T-cell (primary cell): ENCODE measurements at regions not wholly inside any gene's neighbourhood (a gene's known extent, or its start where the extent isn't known, plus 50 kb on each side); places are given as distances from the start of the nearest gene placed in this dataset.

Experiments
- ATAC-seq, 4 experiments: fragments of 200-7000 bp in 3 of 4; fragments of 150-1000 bp in 1 of 4; cut with Tn5 transposase; replicated peaks in 1 of 4; 1 replicate in 3 of 4; 2 replicates in 1 of 4; pipeline ENCODE4 v1.10.0; 2021; ENCODE audit warnings: moderate library complexity in 3 of 4, mild to moderate bottlenecking in 2 of 4, moderate number of reproducible peaks in 1 of 4
- CTCF ChIA-PET, 2 donors: fragments of 300-600 bp; sonication (Branson Sonifier 250); formaldehyde crosslinking; loops; one replicate each; lab custom pipeline; 2022; ENCODE audit warnings: antibody characterized with exemption in 2 of 2; lab: Charles Lee
- POLR2A ChIA-PET, 2 donors: fragments of 300-600 bp; sonication (Branson Sonifier 250); formaldehyde crosslinking; loops; one replicate each; lab custom pipeline; 2022; ENCODE audit warnings: antibody characterized with exemption in 2 of 2; lab: Charles Lee
- DNase-seq, 35 experiments: peaks; one replicate each; pipeline versions ENCODE4 v3.0.0 to v3.0.0-alpha.2; 2013 to 2023
- H3K27ac ChIP-seq: one replicate; pipeline ENCODE4 v1.5.1; 2013; ENCODE audit warnings: low read length
- H3K27me3 ChIP-seq, 2 experiments: replicated peaks in 1 of 2; 1 replicate in 1 of 2; 2 replicates in 1 of 2; pipeline versions ENCODE4 v1.6.1 to v1.7.0; 2013; ENCODE audit warnings: low read length in 1 of 2, mixed read lengths in 1 of 2; ENCODE audit not compliant: control insufficient read depth in 2 of 2, insufficient read depth in 2 of 2; ENCODE audit errors: extremely low read depth in 1 of 2
- H3K36me3 ChIP-seq, 2 donors: 1 replicate in 1 of 2; 2 replicates in 1 of 2; pipeline versions ENCODE4 v1.6.1 to v1.7.0; 2013; ENCODE audit warnings: low read length in 1 of 2; ENCODE audit not compliant: control insufficient read depth in 2 of 2, insufficient read depth in 1 of 2; ENCODE audit errors: extremely low read depth in 1 of 2
- H3K4me1 ChIP-seq, 2 experiments: 1 replicate in 1 of 2; 2 replicates in 1 of 2; pipeline versions ENCODE4 v1.6.1 to v1.7.0; 2013; ENCODE audit warnings: low read length in 2 of 2, mixed read lengths in 1 of 2; ENCODE audit not compliant: insufficient read depth in 2 of 2, control insufficient read depth in 1 of 2; ENCODE audit errors: extremely low read depth in 1 of 2
- H3K4me3 ChIP-seq, 2 donors: 1 replicate in 1 of 2; 2 replicates in 1 of 2; pipeline versions ENCODE4 v1.5.1 to v1.7.0; 2013; ENCODE audit warnings: mild to moderate bottlenecking in 2 of 2, low read length in 1 of 2, moderate library complexity in 1 of 2; ENCODE audit not compliant: control insufficient read depth in 1 of 2; ENCODE audit errors: extremely low read depth in 1 of 2
- H3K9me3 ChIP-seq: 2 replicates; pipeline ENCODE4 v1.7.0; 2013
- H3K27ac Mint-ChIP-seq, 2 donors: one replicate each; pipeline ENCODE4 v1.8.0; 2020 to 2021; ENCODE audit warnings: mild to moderate bottlenecking in 2 of 2, mixed read lengths in 2 of 2
- H3K27me3 Mint-ChIP-seq, 2 donors: one replicate each; pipeline ENCODE4 v1.8.0; 2021 to 2022; ENCODE audit warnings: mixed read lengths in 2 of 2
- H3K36me3 Mint-ChIP-seq: one replicate; pipeline ENCODE4 v1.8.0; 2021; ENCODE audit warnings: mixed read lengths
- H3K4me1 Mint-ChIP-seq, 3 donors: one replicate each; pipeline ENCODE4 v1.8.0; 2020 to 2022; ENCODE audit warnings: mixed read lengths in 3 of 3, mild to moderate bottlenecking in 1 of 3
- H3K4me3 Mint-ChIP-seq, 3 donors: one replicate each; pipeline ENCODE4 v1.8.0; 2020 to 2022; ENCODE audit warnings: mild to moderate bottlenecking in 3 of 3, mixed read lengths in 3 of 3, moderate library complexity in 3 of 3
- H3K9me3 Mint-ChIP-seq, 3 donors: one replicate each; pipeline ENCODE4 v1.8.0; 2020 to 2022; ENCODE audit warnings: mixed read lengths in 3 of 3
- WGBS: methylation state at CpG from one replicate; pipeline ENCODE4 v1.1.5; 2013; ENCODE audit warnings: missing lambda C conversion rate; ENCODE audit not compliant: insufficient coverage; 5-methylcytosine and 5-hydroxymethylcytosine counted together

DNA sequence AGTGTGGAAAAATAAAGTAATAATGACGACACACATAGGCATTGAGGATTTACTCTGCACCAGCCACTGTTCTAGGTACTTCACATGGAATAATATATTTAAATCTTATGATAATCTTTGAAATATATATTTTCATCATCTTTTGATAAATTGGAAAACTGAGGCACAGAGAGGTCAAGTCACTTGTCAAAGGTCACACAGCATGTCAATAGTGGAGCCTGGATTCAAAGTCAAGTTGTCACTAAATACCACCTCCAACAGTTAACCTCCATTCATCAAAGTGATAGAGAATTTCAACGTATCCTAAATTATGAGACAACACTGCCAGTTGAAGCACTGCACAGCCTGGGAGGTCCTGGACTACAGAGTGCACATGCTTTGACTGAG lies 121.7 kb downstream of the IRX5 start:
- peaks cover 24 to 28% of the 10 kb centered on the region in 2 donors for H3K27me3 Mint-ChIP-seq
- no peaks in the 10 kb centered on the region for H3K36me3 Mint-ChIP-seq
- Histone ChIP-seq H3K9me3 (no peaks in the 10 kb centered on the region), H3K27me3 (peaks cover 9 to 30% of the 10 kb centered on the region in 2 experiments), H3K4me1 (no peaks in the 10 kb centered on the region), H3K27ac (no peak overlapping the region), H3K4me3 (no peak overlapping the region), H3K36me3 (no peaks in the 10 kb centered on the region)
- ChIA-PET CTCF (no interaction called here), POLR2A (no interaction called here)
- peaks cover 4 to 11% (median 8%) of the 10 kb centered on the region in 3 donors for H3K4me1 Mint-ChIP-seq
- DNase-seq (no peak), ATAC-seq (no peak)
- H3K27ac Mint-ChIP-seq, result no peak overlapping the region
- WGBS, result 82% methylated on average over 1 of the region's 2 CpGs
- peaks cover 0 to 2% (median 0%) of the 10 kb centered on the region in 3 donors for H3K9me3 Mint-ChIP-seq
- no peak overlapping the region for H3K4me3 Mint-ChIP-seq

DNA sequence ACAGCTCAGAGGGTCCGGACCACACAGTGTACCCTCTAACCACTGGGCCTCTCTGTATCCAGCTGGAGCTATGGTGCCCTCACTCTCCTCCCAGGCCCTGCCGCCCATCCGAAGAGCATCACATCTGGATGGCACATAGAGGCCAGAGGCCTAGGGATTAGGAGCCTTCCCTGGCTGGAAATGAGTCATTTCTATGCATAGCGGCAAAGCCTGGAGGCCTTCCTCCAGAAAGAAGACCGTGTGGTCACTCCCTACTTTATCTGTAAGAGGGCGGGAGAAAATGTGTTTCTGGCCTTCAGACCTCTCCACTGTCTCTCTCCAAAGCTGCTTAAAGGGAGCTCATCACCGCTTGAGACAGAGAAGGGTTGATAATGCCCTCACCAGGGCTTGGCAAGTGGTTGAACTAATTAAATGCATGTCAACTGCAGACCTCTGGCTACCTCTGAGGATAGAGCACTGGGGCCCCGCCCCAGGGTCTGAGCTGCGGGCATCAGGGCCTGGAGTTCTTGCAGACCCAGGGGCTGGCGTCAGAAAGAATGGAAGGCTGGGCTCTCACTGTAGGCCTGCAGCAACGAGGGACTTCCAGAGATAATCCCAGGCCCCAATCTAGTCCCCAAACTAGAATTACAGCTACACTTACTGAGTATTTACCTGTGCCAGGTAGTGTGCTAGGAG lies 122.2 kb downstream of the IRX5 start:
- ChIA-PET POLR2A (no interaction called here), CTCF (no interaction called here)
- H3K4me1 Mint-ChIP-seq, result peaks cover 5 to 12% (median 10%) of the 10 kb centered on the region in 3 donors
- no peak overlapping the region for H3K4me3 Mint-ChIP-seq
- Histone ChIP-seq H3K27me3 (peaks cover 9 to 35% of the 10 kb centered on the region in 2 experiments), H3K27ac (no peak overlapping the region), H3K9me3 (no peaks in the 10 kb centered on the region), H3K36me3 (no peaks in the 10 kb centered on the region), H3K4me1 (no peaks in the 10 kb centered on the region), H3K4me3 (no peak overlapping the region)
- no peaks in the 10 kb centered on the region for H3K36me3 Mint-ChIP-seq
- no peak overlapping the region for H3K27ac Mint-ChIP-seq
- ATAC-seq (no peak), DNase-seq (no peak)
- H3K27me3 Mint-ChIP-seq, result peaks cover 29 to 32% of the 10 kb centered on the region in 2 donors
- peaks cover 0 to 2% (median 0%) of the 10 kb centered on the region in 3 donors for H3K9me3 Mint-ChIP-seq
- WGBS, result 88% methylated on average over 5 of the region's 11 CpGs

DNA sequence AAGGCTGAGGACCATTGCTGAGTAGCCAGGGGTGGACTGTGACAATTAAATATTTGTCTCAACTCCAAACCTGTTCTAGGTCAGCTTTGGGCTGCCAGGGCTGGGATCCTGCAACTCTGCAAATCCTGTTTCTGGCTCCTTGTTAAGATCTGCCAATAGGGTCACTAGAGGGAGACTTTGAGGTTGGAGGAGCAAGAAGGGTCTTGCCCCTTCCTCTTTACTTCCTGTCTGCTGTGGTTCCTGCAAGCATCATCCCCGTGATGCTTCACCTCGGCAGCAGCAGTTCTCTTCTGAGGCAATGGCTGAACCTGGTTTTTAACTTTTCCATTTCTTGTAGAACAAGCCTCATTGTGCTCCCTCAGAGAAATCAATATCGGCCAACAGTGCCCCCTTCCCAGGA lies 124.6 kb downstream of the IRX5 start:
- peaks cover 44 to 47% of the 10 kb centered on the region in 2 donors for H3K27me3 Mint-ChIP-seq
- POLR2A ChIA-PET, result no interaction called here

DNA sequence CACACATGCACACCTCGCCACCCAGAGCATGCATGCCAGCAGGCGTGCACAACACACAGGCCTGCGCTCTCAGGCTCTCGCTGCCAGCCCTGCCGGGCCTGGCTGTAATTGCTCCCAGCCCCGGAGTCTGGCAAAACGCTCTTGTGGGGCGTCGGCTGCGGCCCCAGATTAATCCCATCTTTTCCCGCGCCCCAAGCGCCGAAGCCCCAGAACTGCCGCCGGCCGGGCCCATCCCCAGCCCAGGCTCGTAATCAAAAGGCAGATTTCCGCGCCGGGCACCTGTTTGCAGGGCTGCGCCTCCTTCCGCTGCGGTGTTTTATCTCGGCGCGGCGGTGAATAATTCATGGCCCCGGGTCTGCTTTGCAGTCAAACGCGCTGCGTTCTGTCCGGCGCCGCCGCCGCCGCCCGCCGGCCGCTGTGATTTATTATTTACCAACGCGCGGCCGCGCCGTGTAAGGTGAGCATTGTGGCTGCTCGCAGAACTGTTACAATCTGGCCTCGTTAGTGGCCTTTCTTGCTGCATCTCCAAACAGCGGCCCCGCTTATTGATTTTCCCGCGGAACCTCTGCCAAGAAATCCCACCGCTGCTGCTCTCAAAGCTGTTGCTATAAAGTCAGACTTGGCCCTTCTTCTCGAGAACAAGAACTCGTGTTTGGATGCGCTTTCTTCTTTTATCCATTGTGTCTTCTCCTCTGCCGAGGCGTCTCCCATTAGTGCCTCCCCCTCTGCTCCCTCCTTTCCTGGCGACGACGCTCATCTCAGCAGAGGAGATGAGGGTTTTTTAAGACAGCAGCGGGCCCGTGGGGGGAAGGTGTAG lies 126.1 kb downstream of the IRX5 start:
- ATAC-seq, result no peak
- no peak overlapping the region for H3K27ac Mint-ChIP-seq
- peaks cover 9 to 52% of the 10 kb centered on the region in 2 experiments for H3K27me3 ChIP-seq
- CTCF ChIA-PET, result no interaction called here
- WGBS, result 6% methylated on average over 55 of the region's 64 CpGs
- H3K27me3 Mint-ChIP-seq, result peaks cover 52 to 56% of the 10 kb centered on the region in 2 donors
- no peak overlapping the region for H3K27ac ChIP-seq
- no peaks in the 10 kb centered on the region for H3K9me3 ChIP-seq
- peak overlapping the region in 1 of 3 donors; percentile 54 for H3K4me3 Mint-ChIP-seq
- no peaks in the 10 kb centered on the region for H3K36me3 ChIP-seq
- H3K4me1 Mint-ChIP-seq, result peaks cover 5 to 12% (median 10%) of the 10 kb centered on the region in 3 donors
- no peaks in the 10 kb centered on the region for H3K4me1 ChIP-seq
- POLR2A ChIA-PET, result no interaction called here
- no peak overlapping the region for H3K4me3 ChIP-seq
- DNase-seq, result no peak
- H3K36me3 Mint-ChIP-seq, result no peaks in the 10 kb centered on the region
- H3K9me3 Mint-ChIP-seq, result peaks cover 0 to 2% (median 0%) of the 10 kb centered on the region in 3 donors

More for the DNA sequence above, 124.6 kb downstream of the IRX5 start:
- Histone ChIP-seq H3K4me3 (no peak overlapping the region), H3K9me3 (no peaks in the 10 kb centered on the region), H3K27me3 (peaks cover 9 to 46% of the 10 kb centered on the region in 2 experiments), H3K27ac (no peak overlapping the region), H3K36me3 (no peaks in the 10 kb centered on the region), H3K4me1 (no peaks in the 10 kb centered on the region)
- ATAC-seq (no peak), DNase-seq (no peak)
- Mint-ChIP-seq H3K27ac (no peak overlapping the region), H3K9me3 (peaks cover 0 to 2% (median 0%) of the 10 kb centered on the region in 3 donors), H3K4me1 (peaks cover 5 to 12% (median 10%) of the 10 kb centered on the region in 3 donors), H3K36me3 (no peaks in the 10 kb centered on the region), H3K4me3 (no peak overlapping the region)
- CTCF ChIA-PET, result no interaction called here
- 46% methylated on average over 2 of the region's 3 CpGs for WGBS

DNA sequence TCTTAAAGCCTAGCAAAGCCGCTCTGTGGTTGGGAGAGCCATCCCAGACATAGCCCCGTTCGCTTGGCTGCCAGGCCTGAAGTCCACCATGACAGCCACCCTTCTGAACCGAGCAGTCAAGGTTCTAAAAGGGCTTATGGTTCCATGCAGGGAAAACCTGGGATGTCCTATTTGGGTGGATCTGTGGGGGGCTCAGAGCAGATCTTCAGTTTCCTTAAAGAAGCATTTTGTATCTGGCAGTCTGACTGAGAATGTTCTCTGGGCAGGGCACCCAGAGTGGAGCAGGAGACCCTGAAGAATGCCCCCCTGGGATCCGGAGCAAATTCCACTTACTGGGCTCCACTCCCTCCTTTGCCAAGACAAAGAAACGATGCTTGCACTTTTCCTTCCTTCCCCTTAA lies 127.2 kb downstream of the IRX5 start:
- WGBS, result 81% methylated on average over 4 of the region's 6 CpGs

DNA sequence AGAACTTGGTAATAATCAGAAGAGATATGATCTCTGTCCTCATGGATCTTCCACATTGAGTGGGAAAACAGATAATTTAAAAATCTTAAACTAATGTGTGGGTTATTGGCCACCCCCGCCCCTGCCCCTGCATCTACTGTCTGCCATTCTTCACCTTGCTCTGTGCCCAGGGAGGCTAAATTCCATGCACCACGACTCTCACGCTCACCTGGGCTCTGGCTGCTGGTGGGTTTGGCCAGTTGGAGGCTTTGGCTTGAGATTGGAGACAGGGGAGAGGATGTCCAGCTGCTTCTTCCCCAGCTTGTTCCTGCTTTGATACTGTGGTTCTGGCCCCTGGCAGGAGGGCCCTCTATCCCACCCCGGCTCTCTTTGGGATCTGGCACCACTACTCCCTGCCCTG lies 127.9 kb downstream of the IRX5 start:
- Mint-ChIP-seq H3K4me1 (peaks cover 5 to 12% (median 10%) of the 10 kb centered on the region in 3 donors), H3K27ac (no peak overlapping the region), H3K4me3 (no peak overlapping the region), H3K9me3 (peaks cover 0 to 2% (median 0%) of the 10 kb centered on the region in 3 donors), H3K36me3 (no peaks in the 10 kb centered on the region), H3K27me3 (peaks cover 65% of the 10 kb centered on the region in 2 donors)
- no peaks in the 10 kb centered on the region for H3K4me1 ChIP-seq
- POLR2A ChIA-PET, result no interaction called here
- no peaks in the 10 kb centered on the region for H3K36me3 ChIP-seq
- no peak for DNase-seq
- no peak overlapping the region for H3K4me3 ChIP-seq
- H3K27ac ChIP-seq, result no peak overlapping the region
- no peaks in the 10 kb centered on the region for H3K9me3 ChIP-seq
- CTCF ChIA-PET, result no interaction called here
- no peak for ATAC-seq
- peaks cover 9 to 46% of the 10 kb centered on the region in 2 experiments for H3K27me3 ChIP-seq
- WGBS, result 25% methylated on average over 2 of the region's 4 CpGs

More for the DNA sequence above, 127.2 kb downstream of the IRX5 start:
- Mint-ChIP-seq H3K36me3 (no peaks in the 10 kb centered on the region), H3K4me3 (no peak overlapping the region), H3K27me3 (peaks cover 60 to 63% of the 10 kb centered on the region in 2 donors), H3K27ac (no peak overlapping the region), H3K4me1 (peaks cover 5 to 12% (median 10%) of the 10 kb centered on the region in 3 donors), H3K9me3 (peaks cover 0 to 2% (median 0%) of the 10 kb centered on the region in 3 donors)
- no peaks in the 10 kb centered on the region for H3K4me1 ChIP-seq
- H3K36me3 ChIP-seq, result no peaks in the 10 kb centered on the region
- CTCF ChIA-PET, result no interaction called here
- POLR2A ChIA-PET, result no interaction called here
- DNase-seq, result no peak
- no peak for ATAC-seq
- H3K4me3 ChIP-seq, result no peak overlapping the region
- H3K27me3 ChIP-seq, result peaks cover 9 to 50% of the 10 kb centered on the region in 2 experiments
- no peaks in the 10 kb centered on the region for H3K9me3 ChIP-seq
- no peak overlapping the region for H3K27ac ChIP-seq
